Keratinocyte (primary cell): ENCODE measurements at regions not wholly inside any gene's neighbourhood (a gene's known extent, or its start where the extent isn't known, plus 50 kb on each side); places are given as distances from the start of the nearest gene placed in this dataset.

Experiments
- CTCF ChIP-seq, 3 experiments: IDR thresholded peaks in 1 of 3; conservative IDR thresholded peaks in 1 of 3; optimal IDR thresholded peaks in 1 of 3; 2 replicates in 2 of 3; 3 replicates in 1 of 3; pipeline versions ENCODE3 to v1.5.1; 2011; ENCODE audit warnings: low read length in 3 of 3, mild to moderate bottlenecking in 3 of 3, moderate library complexity in 2 of 3, control low read depth in 1 of 3, inconsistent platforms in 1 of 3; ENCODE audit not compliant: insufficient read depth in 2 of 3; ENCODE audit errors: extremely low read depth in 1 of 3
- EZH2 ChIP-seq: IDR thresholded peaks from one replicate; pipeline ENCODE4 v1.6.1; 2012; ENCODE audit warnings: inconsistent platforms, mild to moderate bottlenecking, low read length, moderate library complexity

GRCh38 chr6:139962654-139963347 is 588.4 kb upstream of the CITED2 start:
- TF ChIP-seq CTCF (optimal IDR thresholded peaks at IDR 0.05 in 1 of 3, IDR thresholded peaks at IDR 0.05 in 1 of 3, conservative IDR thresholded peaks at IDR 0.05 in 1 of 3; ENCODE audit: extremely low read depth in 1 of 3, insufficient read depth in 2 of 3, low read length in 3 of 3), result no peak
- no peak for TF ChIP-seq EZH2
